ENCODE measurements at regions not wholly inside any gene's neighbourhood (a gene's known extent, or its start where the extent isn't known, plus 50 kb on each side); places are given as distances from the start of the nearest gene placed in this dataset.

DNA sequence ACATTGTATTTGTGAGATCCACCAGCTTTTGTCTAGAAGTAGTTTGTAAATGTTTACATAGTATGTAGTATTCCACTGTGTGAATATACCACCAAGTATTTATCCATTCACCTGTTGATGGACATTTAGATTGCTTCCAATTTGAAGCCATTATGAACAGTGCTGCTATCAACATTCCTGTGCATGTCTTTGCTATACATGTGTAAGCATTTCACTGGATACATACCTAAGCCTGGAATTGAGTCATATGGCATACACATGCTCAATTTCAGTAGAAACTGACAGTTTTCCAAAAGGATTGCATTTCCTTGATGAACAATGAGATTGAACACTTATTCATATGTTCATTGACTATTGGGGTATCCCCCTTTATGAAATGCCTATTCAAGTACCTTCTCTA is 540.6 kb upstream of the SOX9 start:
- TF ChIP-seq, protein P1, sequence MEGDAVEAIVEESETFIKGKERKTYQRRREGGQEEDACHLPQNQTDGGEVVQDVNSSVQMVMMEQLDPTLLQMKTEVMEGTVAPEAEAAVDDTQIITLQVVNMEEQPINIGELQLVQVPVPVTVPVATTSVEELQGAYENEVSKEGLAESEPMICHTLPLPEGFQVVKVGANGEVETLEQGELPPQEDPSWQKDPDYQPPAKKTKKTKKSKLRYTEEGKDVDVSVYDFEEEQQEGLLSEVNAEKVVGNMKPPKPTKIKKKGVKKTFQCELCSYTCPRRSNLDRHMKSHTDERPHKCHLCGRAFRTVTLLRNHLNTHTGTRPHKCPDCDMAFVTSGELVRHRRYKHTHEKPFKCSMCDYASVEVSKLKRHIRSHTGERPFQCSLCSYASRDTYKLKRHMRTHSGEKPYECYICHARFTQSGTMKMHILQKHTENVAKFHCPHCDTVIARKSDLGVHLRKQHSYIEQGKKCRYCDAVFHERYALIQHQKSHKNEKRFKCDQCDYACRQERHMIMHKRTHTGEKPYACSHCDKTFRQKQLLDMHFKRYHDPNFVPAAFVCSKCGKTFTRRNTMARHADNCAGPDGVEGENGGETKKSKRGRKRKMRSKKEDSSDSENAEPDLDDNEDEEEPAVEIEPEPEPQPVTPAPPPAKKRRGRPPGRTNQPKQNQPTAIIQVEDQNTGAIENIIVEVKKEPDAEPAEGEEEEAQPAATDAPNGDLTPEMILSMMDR (IDR thresholded peaks at IDR 0.05) = no peak
- TF ChIP-seq POLR2AphosphoS5 (IDR thresholded peaks at IDR 0.05) = no peak
